ENCODE measurements at regions not wholly inside any gene's neighbourhood (a gene's known extent, or its start where the extent isn't known, plus 50 kb on each side); places are given as distances from the start of the nearest gene placed in this dataset.

DNA sequence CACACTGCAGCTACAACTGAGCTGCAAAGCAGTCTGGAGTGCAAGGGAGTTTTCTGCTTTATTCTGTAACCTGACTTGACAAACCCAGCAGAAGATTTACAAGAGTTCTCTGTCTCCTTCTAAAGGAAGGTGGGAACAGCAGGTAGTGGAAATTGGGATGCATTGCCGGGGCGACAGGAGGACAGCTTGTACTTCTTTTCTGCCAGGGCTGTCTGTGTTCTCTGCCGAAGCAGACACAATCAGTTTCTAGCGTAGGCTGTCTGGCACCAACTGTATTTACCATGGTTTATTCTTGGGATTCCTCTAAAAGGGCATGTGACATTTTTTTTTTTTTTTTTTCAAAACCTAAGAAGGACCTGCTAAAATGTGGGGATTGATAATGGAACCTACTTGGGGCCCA, 190.8 kb upstream of the GK2 start:
- TF ChIP-seq, protein P1, sequence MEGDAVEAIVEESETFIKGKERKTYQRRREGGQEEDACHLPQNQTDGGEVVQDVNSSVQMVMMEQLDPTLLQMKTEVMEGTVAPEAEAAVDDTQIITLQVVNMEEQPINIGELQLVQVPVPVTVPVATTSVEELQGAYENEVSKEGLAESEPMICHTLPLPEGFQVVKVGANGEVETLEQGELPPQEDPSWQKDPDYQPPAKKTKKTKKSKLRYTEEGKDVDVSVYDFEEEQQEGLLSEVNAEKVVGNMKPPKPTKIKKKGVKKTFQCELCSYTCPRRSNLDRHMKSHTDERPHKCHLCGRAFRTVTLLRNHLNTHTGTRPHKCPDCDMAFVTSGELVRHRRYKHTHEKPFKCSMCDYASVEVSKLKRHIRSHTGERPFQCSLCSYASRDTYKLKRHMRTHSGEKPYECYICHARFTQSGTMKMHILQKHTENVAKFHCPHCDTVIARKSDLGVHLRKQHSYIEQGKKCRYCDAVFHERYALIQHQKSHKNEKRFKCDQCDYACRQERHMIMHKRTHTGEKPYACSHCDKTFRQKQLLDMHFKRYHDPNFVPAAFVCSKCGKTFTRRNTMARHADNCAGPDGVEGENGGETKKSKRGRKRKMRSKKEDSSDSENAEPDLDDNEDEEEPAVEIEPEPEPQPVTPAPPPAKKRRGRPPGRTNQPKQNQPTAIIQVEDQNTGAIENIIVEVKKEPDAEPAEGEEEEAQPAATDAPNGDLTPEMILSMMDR (IDR thresholded peaks at IDR 0.05; ENCODE audit: poor library complexity), result no peak
- TF ChIP-seq EZH2 (IDR thresholded peaks at IDR 0.05; ENCODE audit: borderline replicate concordance), result no peak

Measured in hepatocyte (in vitro differentiated cells).